ENCODE measurements at regions not wholly inside any gene's neighbourhood (a gene's known extent, or its start where the extent isn't known, plus 50 kb on each side); places are given as distances from the start of the nearest gene placed in this dataset.

DNA sequence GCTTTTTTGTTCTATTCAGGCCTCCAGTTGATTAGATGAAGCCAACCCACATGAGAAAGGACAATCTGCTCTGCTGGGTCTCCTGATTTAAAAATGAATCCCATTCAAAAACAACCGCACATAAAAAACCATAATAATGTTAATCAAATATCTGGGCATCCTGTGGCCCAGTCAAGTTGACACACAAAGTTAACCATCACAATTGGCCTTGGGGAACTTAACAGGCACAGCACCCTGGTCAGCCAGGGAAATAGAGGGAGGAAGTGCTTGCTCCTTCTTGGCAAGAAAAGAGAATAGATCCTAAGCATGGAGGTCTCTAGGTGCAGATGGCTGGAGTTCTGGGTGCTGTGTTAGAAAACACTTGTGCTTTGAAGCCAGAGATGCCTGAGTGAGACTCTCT, 109.6 kb upstream of the OLIG2 start:
- FAIRE-seq = no peak
- Histone ChIP-seq H3K23me2 (ENCODE audit: low read depth, low read length) (no peaks in the 10 kb centered on the region), H3K9ac (replicated peaks in 1 of 4; ENCODE audit: extremely low read depth in 1 of 4, low read depth in 3 of 4, low read length in 3 of 4) (no peak overlapping the region), H3K4me2 (ENCODE audit: insufficient read depth in 1 of 2, low read depth in 2 of 2, low read length in 2 of 2) (no peak overlapping the region), H2BK15ac (ENCODE audit: low read length) (no peak overlapping the region), H4K8ac (ENCODE audit: extremely low read depth, insufficient read depth, low read length) (no peak overlapping the region), H2BK5ac (ENCODE audit: low read depth, low read length) (no peak overlapping the region), H3K18ac (ENCODE audit: extremely low read depth, low read length) (no peak overlapping the region), H3K27ac (ENCODE audit: low read depth, low read length) (no peak overlapping the region), H3K36me3 (ENCODE audit: control insufficient read depth in 2 of 4, insufficient read depth in 4 of 4, low read length in 3 of 4) (no peaks in the 10 kb centered on the region), H4K91ac (replicated peaks; ENCODE audit: insufficient read length, low read length) (no peak overlapping the region), H2AFZ (ENCODE audit: low read length) (no peak overlapping the region), H3K79me1 (ENCODE audit: low read depth, low read length) (no peaks in the 10 kb centered on the region), H3K14ac (ENCODE audit: insufficient read length) (no peak overlapping the region), H3K4me1 (replicated peaks in 1 of 4; ENCODE audit: control insufficient read depth in 3 of 4, insufficient read depth in 4 of 4, low read length in 3 of 4) (peaks cover 0 to 10% (median 4%) of the 10 kb centered on the region in 4 experiments; a peak in 2 of 7 replicates), H2BK12ac (ENCODE audit: low read depth, low read length) (no peak overlapping the region), H3K4me3 (ENCODE audit: extremely low read depth in 1 of 4, insufficient read depth in 2 of 4, low read depth in 3 of 4, low read length in 4 of 4) (no peak overlapping the region), H2BK120ac (replicated peaks; ENCODE audit: low read depth, low read length) (no peak overlapping the region), H3K56ac (replicated peaks; ENCODE audit: insufficient read length, low read depth, low read length) (no peak overlapping the region), H3K23ac (ENCODE audit: insufficient read length) (no peak overlapping the region), H4K20me1 (replicated peaks in 1 of 2; ENCODE audit: control insufficient read depth in 1 of 2, insufficient read depth in 2 of 2, low read length in 2 of 2) (no peaks in the 10 kb centered on the region), H3K4ac (replicated peaks; ENCODE audit: insufficient read length, low read depth, low read length) (no peak overlapping the region), H3K27me3 (replicated peaks in 1 of 4; ENCODE audit: control insufficient read depth in 3 of 4, extremely low read depth in 1 of 4, insufficient read depth in 3 of 4, low read length in 3 of 4) (no peaks in the 10 kb centered on the region), H2BK20ac (ENCODE audit: low read length) (no peak overlapping the region), H4K5ac (ENCODE audit: insufficient read length, low read depth, low read length) (no peak overlapping the region), H3K9me3 (ENCODE audit: insufficient read depth in 2 of 2, low read depth in 1 of 2, low read length in 1 of 2) (peaks cover 8 to 10% of the 10 kb centered on the region in 2 experiments; a peak in 3 of 4 replicates), H3K79me2 (ENCODE audit: control insufficient read depth in 1 of 2, insufficient read depth in 2 of 2, low read length in 2 of 2) (no peaks in the 10 kb centered on the region), H2AK5ac (ENCODE audit: low read depth, low read length) (no peak overlapping the region)
- ChIA-PET POLR2A (ENCODE audit: partially characterized antibody) (no interaction called here), CTCF (ENCODE audit: partially characterized antibody) (interaction anchor here (0.6 to 6.0 kb wide), 8 partner anchors 10 to 266 kb away, joined by 3 to 41 read pairs (median 4); no protein-coding TSS in a partner anchor)
- no peak for DNase-seq (ENCODE audit: low read depth in 1 of 2, low spot score in 2 of 2)
- 83% methylated on average over 1 of the region's 1 CpG; no CpG with 5 or more reads in 1 of the 2 experiments for WGBS, 2 experiments (ENCODE audit: extremely low coverage in 1 of 2, insufficient coverage in 1 of 2, insufficient read length in 1 of 2, insufficient replicate concordance in 2 of 2, low coverage in 1 of 2, low lambda C conversion rate in 2 of 2, missing lambda C conversion rate in 1 of 2)
- TF ChIP-seq KDM5A (IDR thresholded peaks at IDR 0.05; ENCODE audit: low read length) (no peak), TCF12 (IDR thresholded peaks at IDR 0.05; ENCODE audit: low read depth, low read length) (no peak), CREB1 (IDR thresholded peaks at IDR 0.05) (no peak), NANOG (IDR thresholded peaks at IDR 0.05; ENCODE audit: insufficient read depth, low read depth, low read length, poor library complexity, severe bottlenecking) (no peak), EP300 (IDR thresholded peaks at IDR 0.05; ENCODE audit: borderline replicate concordance in 1 of 2, low read depth in 2 of 2, low read length in 2 of 2) (no peak), POLR2AphosphoS5 (IDR thresholded peaks at IDR 0.05; ENCODE audit: low read depth, low read length) (no peak), POU5F1 (IDR thresholded peaks at IDR 0.05; ENCODE audit: low read depth, low read length) (no peak), CHD2 (IDR thresholded peaks at IDR 0.05; ENCODE audit: low read length) (no peak), TEAD4 (IDR thresholded peaks at IDR 0.05; ENCODE audit: low read depth, low read length) (no peak), EZH2 (IDR thresholded peaks at IDR 0.05; ENCODE audit: low read depth, low read length, severe bottlenecking) (no peak), SP4 (IDR thresholded peaks at IDR 0.05; ENCODE audit: low read length) (no peak), SUZ12 (IDR thresholded peaks at IDR 0.05; ENCODE audit: low read length) (no peak), SIN3A (conservative IDR thresholded peaks at IDR 0.05 in 1 of 2, IDR thresholded peaks at IDR 0.05 in 1 of 2; ENCODE audit: low read depth in 1 of 2, low read length in 2 of 2) (no peak)
- TF ChIP-seq, protein P1, sequence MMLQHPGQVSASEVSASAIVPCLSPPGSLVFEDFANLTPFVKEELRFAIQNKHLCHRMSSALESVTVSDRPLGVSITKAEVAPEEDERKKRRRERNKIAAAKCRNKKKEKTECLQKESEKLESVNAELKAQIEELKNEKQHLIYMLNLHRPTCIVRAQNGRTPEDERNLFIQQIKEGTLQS (IDR thresholded peaks at IDR 0.05; ENCODE audit: insufficient read depth, low read depth, low read length) = no peak
